IMR-90 (cell line): ENCODE measurements at regions not wholly inside any gene's neighbourhood (a gene's known extent, or its start where the extent isn't known, plus 50 kb on each side); places are given as distances from the start of the nearest gene placed in this dataset.

ENCODE experiments used
- ATAC-seq: fragments of 200-7000 bp; cut with Tn5 transposase; 2 replicates; pipeline ENCODE4 v1.9.1; 2020; ENCODE audit warnings: low read depth, mild to moderate bottlenecking, moderate library complexity
- BruUV-seq: library from RNA; stranded (reverse); fragments of 400-500 nt; replicated peaks from 2 replicates; lab custom pipeline; 2021; lab: Mats Ljungman, UMichigan
- CTCF ChIA-PET: fragments of 300-600 bp; formaldehyde crosslinking; extraction: SDS; loops from one replicate; lab custom pipeline; 2021; ENCODE audit warnings: antibody characterized with exemption; lab: Yijun Ruan, JAX
- POLR2A ChIA-PET: fragments of 300-600 bp; sonication (Branson Sonifier 250); formaldehyde crosslinking; loops from one replicate; lab custom pipeline; 2022; ENCODE audit warnings: antibody characterized with exemption; ENCODE audit not compliant: unreplicated experiment; lab: Charles Lee
- DNase-seq: peaks from one replicate; pipeline ENCODE4 v3.0.0; 2013
- H2AFZ ChIP-seq: replicated peaks from 2 replicates; pipeline ENCODE3; 2013; ENCODE audit warnings: low read length, mild to moderate bottlenecking; ENCODE audit not compliant: poor library complexity
- H2AK5ac ChIP-seq: 2 replicates; pipeline ENCODE4 v1.6.1; 2013; ENCODE audit warnings: low read depth, low read length, inconsistent platforms
- H2AK9ac ChIP-seq: replicated peaks from 2 replicates; pipeline ENCODE3; 2013; ENCODE audit warnings: mild to moderate bottlenecking, low read depth, low read length, moderate library complexity; ENCODE audit not compliant: poor library complexity
- H2BK120ac ChIP-seq: 2 replicates; pipeline ENCODE4 v1.6.1; 2013; ENCODE audit warnings: low read depth, low read length, inconsistent platforms
- H2BK15ac ChIP-seq: 3 replicates; pipeline ENCODE4 v1.6.1; 2013; ENCODE audit warnings: low read depth, low read length, inconsistent platforms
- H2BK20ac ChIP-seq: 2 replicates; pipeline ENCODE4 v1.6.1; 2013; ENCODE audit warnings: low read depth, mild to moderate bottlenecking, inconsistent platforms, low read length, moderate library complexity
- H2BK5ac ChIP-seq: 2 replicates; pipeline ENCODE4 v1.6.1; 2013; ENCODE audit warnings: mild to moderate bottlenecking, low read depth, low read length, inconsistent platforms; ENCODE audit not compliant: poor library complexity, severe bottlenecking
- H3K14ac ChIP-seq: replicated peaks from 2 replicates; pipeline ENCODE4 v1.6.1; 2013; ENCODE audit warnings: low read depth, low read length, inconsistent platforms
- H3K18ac ChIP-seq: 2 replicates; pipeline ENCODE4 v1.6.1; 2013; ENCODE audit warnings: low read depth, low read length, control low read depth
- H3K23ac ChIP-seq: 2 replicates; pipeline ENCODE4 v1.6.1; 2013; ENCODE audit warnings: low read depth, low read length, inconsistent platforms
- H3K27ac ChIP-seq: 2 replicates; pipeline ENCODE4 v1.5.1; 2013; ENCODE audit warnings: mild to moderate bottlenecking, control low read depth, low read length; ENCODE audit not compliant: insufficient read depth
- H3K27me3 ChIP-seq: 2 replicates; pipeline ENCODE4 v1.6.1; 2013; ENCODE audit warnings: low read length; ENCODE audit not compliant: control insufficient read depth, insufficient read depth
- H3K36me3 ChIP-seq: 2 replicates; pipeline ENCODE4 v1.6.1; 2013; ENCODE audit warnings: low read length, mixed read lengths; ENCODE audit not compliant: control insufficient read depth, insufficient read depth
- H3K4ac ChIP-seq: 2 replicates; pipeline ENCODE4 v1.6.1; 2013; ENCODE audit warnings: low read depth, low read length, inconsistent platforms
- H3K4me1 ChIP-seq: 2 replicates; pipeline ENCODE4 v1.6.1; 2013; ENCODE audit warnings: low read length, mixed read lengths; ENCODE audit not compliant: control insufficient read depth, insufficient read depth
- H3K4me2 ChIP-seq: 2 replicates; pipeline ENCODE4 v1.6.1; 2013; ENCODE audit warnings: low read depth, mild to moderate bottlenecking, control low read depth, low read length, moderate library complexity
- H3K4me3 ChIP-seq: 2 replicates; pipeline ENCODE4 v1.5.1; 2013; ENCODE audit warnings: low read depth, mild to moderate bottlenecking, control low read depth, low read length, moderate library complexity; ENCODE audit not compliant: insufficient read depth
- H3K56ac ChIP-seq: 2 replicates; pipeline ENCODE4 v1.6.1; 2013; ENCODE audit warnings: low read length, inconsistent platforms; ENCODE audit not compliant: insufficient read depth; ENCODE audit errors: extremely low read depth
- H3K79me1 ChIP-seq, 2 experiments: 2 replicates each; pipeline ENCODE4 v1.6.1; 2013; ENCODE audit warnings: low read length in 2 of 2, inconsistent platforms in 1 of 2, low read depth in 1 of 2
- H3K9ac ChIP-seq: 2 replicates; pipeline ENCODE4 v1.6.1; 2013; ENCODE audit warnings: low read depth, low read length, control low read depth
- H3K9me1 ChIP-seq: 2 replicates; pipeline ENCODE4 v1.6.1; 2013; ENCODE audit warnings: low read length, inconsistent platforms; ENCODE audit not compliant: insufficient read depth
- H3K9me3 ChIP-seq: 2 replicates; pipeline ENCODE4 v1.6.1; 2013; ENCODE audit warnings: low read length; ENCODE audit not compliant: control insufficient read depth, insufficient read depth
- H4K20me1 ChIP-seq: 2 replicates; pipeline ENCODE4 v1.6.1; 2013; ENCODE audit warnings: low read length, inconsistent platforms; ENCODE audit not compliant: insufficient read depth
- H4K5ac ChIP-seq: 2 replicates; pipeline ENCODE4 v1.6.1; 2013; ENCODE audit warnings: mild to moderate bottlenecking, low read depth, low read length, control low read depth
- H4K8ac ChIP-seq, 2 experiments: 2 replicates each; pipeline ENCODE4 v1.6.1; 2013; ENCODE audit warnings: low read depth in 2 of 2, low read length in 2 of 2, control low read depth in 1 of 2, inconsistent platforms in 1 of 2
- H4K91ac ChIP-seq: 2 replicates; pipeline ENCODE4 v1.6.1; 2013; ENCODE audit warnings: low read depth, low read length, inconsistent platforms; ENCODE audit not compliant: insufficient read depth
- WGBS, 2 experiments: methylation state at CpG; one replicate each; pipeline versions ENCODE4 v1.1.5 to v1.1.7; 2013; ENCODE audit warnings: missing lambda C conversion rate in 2 of 2; ENCODE audit not compliant: insufficient read length in 1 of 2; ENCODE audit errors: extremely low coverage in 2 of 2; 5-methylcytosine and 5-hydroxymethylcytosine counted together
- dilution Hi-C: fragments of 300-500 bp; cut with HindIII; formaldehyde crosslinking; loops from one replicate; pipeline ENCODE4 v1.14.3; 2018; ENCODE audit warnings: low sequenced_read_pairs; ENCODE audit not compliant: unreplicated experiment
- in situ Hi-C: fragments of 300-500 bp; cut with MboI; formaldehyde crosslinking; loops from 3 replicates; pipeline ENCODE4 v1.14.3; 2019; ENCODE audit warnings: low sequenced_read_pairs, inconsistent platforms, mixed read lengths
- intact Hi-C: fragments of 100-400 bp; cut with micrococcal nuclease; formaldehyde crosslinking; loops from 2 replicates; pipeline ENCODE4 v1.10.0; 2022
- TF ChIP-seq, protein P1 (sequence below): fragments of 150-350 bp; IDR thresholded peaks from 2 replicates; pipeline ENCODE4 v1.6.1; 2017; ENCODE audit warnings: mild to moderate bottlenecking, antibody characterized with exemption, low read length, low read depth

DNA sequence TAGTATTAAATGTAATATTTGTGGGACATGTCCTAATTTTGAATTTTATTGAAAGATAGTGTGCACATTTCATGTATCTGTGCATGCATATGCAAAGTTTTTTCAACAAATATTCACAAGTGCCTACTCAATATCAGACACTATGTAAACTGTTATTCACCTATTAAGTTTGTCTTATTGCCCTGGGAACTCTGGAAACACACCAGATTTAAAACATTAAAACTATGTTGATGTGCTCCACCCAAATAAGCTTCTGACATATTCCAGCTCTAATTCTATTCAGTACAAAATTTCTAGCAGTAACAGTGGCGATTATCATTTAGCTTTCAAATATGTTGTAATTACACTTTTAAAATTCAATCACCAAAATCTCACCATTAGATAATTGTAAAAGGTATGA, 183.1 kb upstream of the TTC29 start:
- Histone ChIP-seq H3K79me1 (no peaks in the 10 kb centered on the region), H3K18ac (no peak overlapping the region), H4K5ac (no peak overlapping the region), H3K9ac (no peak overlapping the region), H2BK20ac (no peak overlapping the region), H4K8ac (no peak overlapping the region), H3K4me3 (no peak overlapping the region), H3K9me3 (no peaks in the 10 kb centered on the region), H3K27me3 (no peaks in the 10 kb centered on the region), H3K4me2 (no peak overlapping the region), H3K4me1 (no peaks in the 10 kb centered on the region), H3K14ac (no peak overlapping the region), H2AK5ac (no peak overlapping the region), H4K20me1 (no peaks in the 10 kb centered on the region), H3K27ac (no peak overlapping the region), H3K56ac (no peak overlapping the region), H3K36me3 (no peaks in the 10 kb centered on the region), H3K4ac (no peak overlapping the region), H2BK120ac (no peak overlapping the region), H2BK15ac (no peak overlapping the region), H3K23ac (no peak overlapping the region), H3K9me1 (no peaks in the 10 kb centered on the region), H2AK9ac (no peak overlapping the region), H4K91ac (no peak overlapping the region), H2AFZ (no peak overlapping the region), H2BK5ac (no peak overlapping the region)
- no TSS peak for BruUV-seq
- no peak for DNase-seq
- ATAC-seq, result no peak
- CTCF ChIA-PET, result no interaction called here
- in situ Hi-C loops (no loop called here), intact Hi-C loops (no loop called here), dilution Hi-C loops (no loop called here)
- TF ChIP-seq, protein P1, sequence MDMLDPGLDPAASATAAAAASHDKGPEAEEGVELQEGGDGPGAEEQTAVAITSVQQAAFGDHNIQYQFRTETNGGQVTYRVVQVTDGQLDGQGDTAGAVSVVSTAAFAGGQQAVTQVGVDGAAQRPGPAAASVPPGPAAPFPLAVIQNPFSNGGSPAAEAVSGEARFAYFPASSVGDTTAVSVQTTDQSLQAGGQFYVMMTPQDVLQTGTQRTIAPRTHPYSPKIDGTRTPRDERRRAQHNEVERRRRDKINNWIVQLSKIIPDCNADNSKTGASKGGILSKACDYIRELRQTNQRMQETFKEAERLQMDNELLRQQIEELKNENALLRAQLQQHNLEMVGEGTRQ, result no peak
- POLR2A ChIA-PET, result no interaction called here
- WGBS, 2 experiments, result no CpG with 5 or more reads among the region's 1 CpG
